H1 (cell line): ENCODE measurements at regions not wholly inside any gene's neighbourhood (a gene's known extent, or its start where the extent isn't known, plus 50 kb on each side); places are given as distances from the start of the nearest gene placed in this dataset.

Source experiments
- CTCF ChIA-PET: fragments of 300-600 bp; sonication (Branson Sonifier 250); formaldehyde crosslinking; loops from one replicate; lab custom pipeline; 2021; ENCODE audit not compliant: partially characterized antibody; lab: Charles Lee
- POLR2A ChIA-PET: fragments of 300-600 bp; sonication (Branson Sonifier 250); formaldehyde crosslinking; loops from one replicate; lab custom pipeline; 2021; ENCODE audit warnings: inconsistent platforms; ENCODE audit not compliant: partially characterized antibody; lab: Charles Lee
- DNase-seq, 2 experiments: peaks; one replicate each; pipeline versions ENCODE4 v3.0.0 to v3.0.0-alpha.2; 2010 to 2022; ENCODE audit warnings: low spot score in 2 of 2, low read depth in 1 of 2, mixed read lengths in 1 of 2
- FAIRE-seq: peaks from 2 replicates; lab custom pipeline; 2011; peaks lifted over from hg19 to GRCh38; lab: Jason Lieb, UNC
- H2AFZ ChIP-seq: 2 replicates; pipeline ENCODE4 v1.8.1; 2012; ENCODE audit warnings: low read length, inconsistent platforms
- H2AK5ac ChIP-seq: 2 replicates; pipeline ENCODE4 v1.6.1; 2013; ENCODE audit warnings: low read depth, low read length
- H2BK120ac ChIP-seq: replicated peaks from 2 replicates; pipeline ENCODE3; 2013; ENCODE audit warnings: low read depth, low read length, inconsistent platforms
- H2BK12ac ChIP-seq: 2 replicates; pipeline ENCODE4 v1.6.1; 2013; ENCODE audit warnings: low read depth, low read length
- H2BK15ac ChIP-seq: 2 replicates; pipeline ENCODE4 v1.6.1; 2013; ENCODE audit warnings: low read length
- H2BK20ac ChIP-seq: 2 replicates; pipeline ENCODE4 v1.6.1; 2013; ENCODE audit warnings: low read length
- H2BK5ac ChIP-seq: 2 replicates; pipeline ENCODE4 v1.6.1; 2013; ENCODE audit warnings: low read depth, low read length
- H3K14ac ChIP-seq: 2 replicates; pipeline ENCODE4 v1.6.1; 2013; ENCODE audit warnings: inconsistent platforms; ENCODE audit not compliant: insufficient read length
- H3K18ac ChIP-seq: 2 replicates; pipeline ENCODE4 v1.6.1; 2013; ENCODE audit warnings: low read length; ENCODE audit errors: extremely low read depth
- H3K23ac ChIP-seq: 2 replicates; pipeline ENCODE4 v1.6.1; 2013; ENCODE audit warnings: inconsistent platforms; ENCODE audit not compliant: insufficient read length
- H3K23me2 ChIP-seq: 2 replicates; pipeline ENCODE4 v1.6.1; 2013; ENCODE audit warnings: low read depth, low read length
- H3K27ac ChIP-seq: 2 replicates; pipeline ENCODE4 v1.6.1; 2011; ENCODE audit warnings: low read depth, low read length, inconsistent platforms
- H3K27me3 ChIP-seq, 4 experiments: replicated peaks in 1 of 4; 1 replicate in 1 of 4; 2 replicates in 3 of 4; pipeline versions ENCODE4 v1.6.1 to v1.8.1; 2011 to 2013; ENCODE audit warnings: low read length in 3 of 4, mild to moderate bottlenecking in 3 of 4, inconsistent platforms in 2 of 4, mixed read lengths in 2 of 4, moderate library complexity in 1 of 4; ENCODE audit not compliant: control insufficient read depth in 3 of 4, insufficient read depth in 3 of 4; ENCODE audit errors: extremely low read depth in 1 of 4
- H3K36me3 ChIP-seq, 4 experiments: 2 replicates each; pipeline versions ENCODE4 v1.6.1 to v1.8.1; 2011 to 2013; ENCODE audit warnings: mild to moderate bottlenecking in 4 of 4, low read length in 3 of 4, moderate library complexity in 2 of 4, control low read depth in 1 of 4, inconsistent platforms in 1 of 4; ENCODE audit not compliant: insufficient read depth in 4 of 4, control insufficient read depth in 2 of 4
- H3K4ac ChIP-seq: replicated peaks from 2 replicates; pipeline ENCODE3; 2013; ENCODE audit warnings: low read length, low read depth, mixed read lengths, inconsistent platforms; ENCODE audit not compliant: insufficient read length
- H3K4me1 ChIP-seq, 4 experiments: replicated peaks in 1 of 4; 1 replicate in 1 of 4; 2 replicates in 3 of 4; pipeline versions ENCODE4 v1.6.1 to v1.8.1; 2011 to 2013; ENCODE audit warnings: low read length in 3 of 4, inconsistent platforms in 2 of 4, mixed read lengths in 1 of 4; ENCODE audit not compliant: insufficient read depth in 4 of 4, control insufficient read depth in 3 of 4
- H3K4me2 ChIP-seq, 2 experiments: 2 replicates each; pipeline versions ENCODE4 v1.6.1 to v1.8.1; 2011 to 2013; ENCODE audit warnings: low read depth in 2 of 2, low read length in 2 of 2, control low read depth in 1 of 2, inconsistent platforms in 1 of 2, mild to moderate bottlenecking in 1 of 2; ENCODE audit not compliant: insufficient read depth in 1 of 2
- H3K4me3 ChIP-seq, 4 experiments: fragments of 200-600, 300-600 bp in 1 of 4; sonication (generic), shearing (Covaris generic), sonication (Bioruptor Twin) in 1 of 4; 2 replicates each; pipeline versions ENCODE4 v1.5.1 to v1.8.1; 2011 to 2016; ENCODE audit warnings: low read length in 4 of 4, low read depth in 3 of 4, control low read depth in 2 of 4, inconsistent platforms in 2 of 4, mild to moderate bottlenecking in 2 of 4, mixed read lengths in 1 of 4, moderate library complexity in 1 of 4; ENCODE audit not compliant: insufficient read depth in 2 of 4; ENCODE audit errors: extremely low read depth in 1 of 4
- H3K56ac ChIP-seq: replicated peaks from 2 replicates; pipeline ENCODE3; 2013; ENCODE audit warnings: low read depth, mild to moderate bottlenecking, mixed read lengths, low read length, inconsistent platforms; ENCODE audit not compliant: insufficient read length
- H3K79me1 ChIP-seq: 2 replicates; pipeline ENCODE4 v1.6.1; 2013; ENCODE audit warnings: low read depth, low read length, control low read depth
- H3K79me2 ChIP-seq, 2 experiments: 2 replicates each; pipeline versions ENCODE4 v1.6.1 to v1.8.1; 2012 to 2013; ENCODE audit warnings: low read length in 2 of 2, mild to moderate bottlenecking in 2 of 2, inconsistent platforms in 1 of 2; ENCODE audit not compliant: insufficient read depth in 2 of 2, control insufficient read depth in 1 of 2
- H3K9ac ChIP-seq, 4 experiments: replicated peaks in 1 of 4; 1 replicate in 1 of 4; 2 replicates in 3 of 4; pipeline versions ENCODE4 v1.6.1 to v1.8.1; 2011 to 2013; ENCODE audit warnings: low read depth in 3 of 4, low read length in 3 of 4, control low read depth in 2 of 4, mild to moderate bottlenecking in 2 of 4, moderate library complexity in 2 of 4, inconsistent platforms in 1 of 4; ENCODE audit errors: extremely low read depth in 1 of 4
- H3K9me3 ChIP-seq, 2 experiments: 2 replicates each; pipeline versions ENCODE4 v1.6.1 to v1.8.1; 2012 to 2013; ENCODE audit warnings: mild to moderate bottlenecking in 2 of 2, moderate library complexity in 2 of 2, control low read depth in 1 of 2, inconsistent platforms in 1 of 2, low read depth in 1 of 2, low read length in 1 of 2, mixed read lengths in 1 of 2; ENCODE audit not compliant: insufficient read depth in 2 of 2
- H4K20me1 ChIP-seq, 2 experiments: replicated peaks in 1 of 2; 2 replicates each; pipeline versions ENCODE3 to v1.8.1; 2011 to 2013; ENCODE audit warnings: inconsistent platforms in 2 of 2, low read length in 2 of 2, mild to moderate bottlenecking in 1 of 2; ENCODE audit not compliant: insufficient read depth in 2 of 2, control insufficient read depth in 1 of 2
- H4K5ac ChIP-seq: 2 replicates; pipeline ENCODE4 v1.6.1; 2013; ENCODE audit warnings: low read length, low read depth, mixed read lengths, inconsistent platforms; ENCODE audit not compliant: insufficient read length
- H4K8ac ChIP-seq: 2 replicates; pipeline ENCODE4 v1.8.0; 2013; ENCODE audit warnings: mild to moderate bottlenecking, moderate library complexity, low read length, inconsistent platforms; ENCODE audit not compliant: insufficient read depth; ENCODE audit errors: extremely low read depth
- H4K91ac ChIP-seq: replicated peaks from 2 replicates; pipeline ENCODE3; 2013; ENCODE audit warnings: low read length, mixed read lengths, inconsistent platforms; ENCODE audit not compliant: insufficient read length
- TEAD4 ChIP-seq: IDR thresholded peaks from 2 replicates; pipeline ENCODE4 v1.6.1; 2012; ENCODE audit warnings: low read depth, low read length, inconsistent platforms, mixed read lengths
- WGBS, 2 experiments: shearing (Covaris generic) in 1 of 2; methylation state at CpG; one replicate each; pipeline versions ENCODE4 v1.1.6 to v1.1.7; 2013 to 2015; ENCODE audit warnings: low lambda C conversion rate in 2 of 2, mixed read lengths in 2 of 2, inconsistent platforms in 1 of 2, low coverage in 1 of 2, missing lambda C conversion rate in 1 of 2; ENCODE audit not compliant: insufficient replicate concordance in 2 of 2, insufficient coverage in 1 of 2, insufficient read length in 1 of 2; ENCODE audit errors: extremely low coverage in 1 of 2, missing lambda C conversion rate in 1 of 2; 5-methylcytosine and 5-hydroxymethylcytosine counted together
- TF ChIP-seq, protein P1 (sequence below): IDR thresholded peaks from 2 replicates; pipeline ENCODE4 v1.6.1; 2012; ENCODE audit warnings: inconsistent platforms

DNA sequence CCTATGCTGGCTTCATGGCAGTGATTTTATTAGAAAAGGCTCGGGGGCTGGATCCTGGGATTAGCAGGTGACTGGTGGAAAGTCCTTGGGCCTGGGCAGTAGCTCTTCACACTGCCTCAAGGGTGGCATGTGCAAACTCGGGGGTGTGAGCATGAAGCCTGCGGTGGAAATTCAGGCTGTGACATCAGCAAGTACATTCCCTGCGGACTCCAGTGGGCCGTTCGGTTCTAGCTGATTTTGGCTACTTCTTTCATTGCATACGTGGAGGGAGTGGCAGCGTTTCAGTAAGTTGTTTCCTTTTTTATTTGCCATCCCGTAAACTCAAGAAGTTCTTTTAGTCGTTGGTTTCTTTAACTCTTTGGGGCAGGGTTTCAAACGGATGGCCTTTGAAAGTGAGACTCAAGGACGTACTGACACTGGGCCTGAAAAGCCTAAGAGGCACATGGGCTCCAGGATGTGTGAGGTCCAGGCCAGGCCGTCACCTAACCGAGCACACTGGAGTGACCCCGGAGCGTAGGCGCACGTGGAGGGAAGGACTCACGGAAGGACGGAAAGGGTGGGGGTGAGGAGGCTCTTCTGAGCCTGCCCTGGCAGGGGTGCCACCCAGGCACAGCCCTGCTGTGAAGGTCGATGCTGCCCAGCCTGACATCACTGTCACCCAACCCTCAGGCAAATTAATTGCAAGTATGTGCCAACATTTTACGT is 104.0 kb upstream of the FRMD1 start:
- H2BK5ac ChIP-seq, result no peak overlapping the region
- H3K4me1 ChIP-seq, result peaks cover 5 to 25% (median 13%) of the 10 kb centered on the region in 4 experiments
- H3K23ac ChIP-seq, result no peak overlapping the region
- H3K27ac ChIP-seq, result no peak overlapping the region
- H3K56ac ChIP-seq, result no peak overlapping the region
- no peaks in the 10 kb centered on the region for H3K23me2 ChIP-seq
- CTCF ChIA-PET, result interaction anchor here (1.3 kb wide), 1 partner anchor 12 kb away, joined by 3 read pairs; no protein-coding TSS in a partner anchor
- no peak overlapping the region for H3K14ac ChIP-seq
- H3K79me2 ChIP-seq, result no peaks in the 10 kb centered on the region
- peaks cover 0 to 2% (median 1%) of the 10 kb centered on the region in 4 experiments; a peak in 2 of 7 replicates for H3K27me3 ChIP-seq
- peaks cover 9 to 15% of the 10 kb centered on the region in 2 experiments; a peak in 2 of 4 replicates for H3K9me3 ChIP-seq
- no peak overlapping the region for H2BK20ac ChIP-seq
- TF ChIP-seq, protein P1, sequence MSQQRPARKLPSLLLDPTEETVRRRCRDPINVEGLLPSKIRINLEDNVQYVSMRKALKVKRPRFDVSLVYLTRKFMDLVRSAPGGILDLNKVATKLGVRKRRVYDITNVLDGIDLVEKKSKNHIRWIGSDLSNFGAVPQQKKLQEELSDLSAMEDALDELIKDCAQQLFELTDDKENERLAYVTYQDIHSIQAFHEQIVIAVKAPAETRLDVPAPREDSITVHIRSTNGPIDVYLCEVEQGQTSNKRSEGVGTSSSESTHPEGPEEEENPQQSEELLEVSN, result peak; percentile 34; the same call in 1 of the 2 replicates
- TF ChIP-seq TEAD4, result no peak
- TF ChIP-seq, all 59 proteins: peak for 1
- no peak overlapping the region for H2AFZ ChIP-seq
- no peak overlapping the region for H3K4ac ChIP-seq
- POLR2A ChIA-PET, result no interaction called here
- H3K18ac ChIP-seq, result no peak overlapping the region
- no peak overlapping the region for H4K91ac ChIP-seq
- no peaks in the 10 kb centered on the region for H3K36me3 ChIP-seq
- H4K5ac ChIP-seq, result no peak overlapping the region
- H2BK120ac ChIP-seq, result no peak overlapping the region
- peak in 1 of 2 experiments; percentile 41 for DNase-seq
- no peak for FAIRE-seq
- no peak overlapping the region for H2BK15ac ChIP-seq
- no peak overlapping the region for H2BK12ac ChIP-seq
- no peak overlapping the region for H3K9ac ChIP-seq
- no peaks in the 10 kb centered on the region for H3K79me1 ChIP-seq
- H4K20me1 ChIP-seq, result no peaks in the 10 kb centered on the region
- H2AK5ac ChIP-seq, result 0 out of 2 replicates have a peak overlapping the region, but pooled peaks have one; percentile 1
- no peak overlapping the region for H3K4me3 ChIP-seq
- 91% methylated on average over 22 of the region's 22 CpGs; no CpG with 5 or more reads in 1 of the 2 experiments for WGBS, 2 experiments
- H4K8ac ChIP-seq, result no peak overlapping the region
- H3K4me2 ChIP-seq, result no peak overlapping the region
